ENCODE measurements at regions not wholly inside any gene's neighbourhood (a gene's known extent, or its start where the extent isn't known, plus 50 kb on each side); places are given as distances from the start of the nearest gene placed in this dataset.

DNA sequence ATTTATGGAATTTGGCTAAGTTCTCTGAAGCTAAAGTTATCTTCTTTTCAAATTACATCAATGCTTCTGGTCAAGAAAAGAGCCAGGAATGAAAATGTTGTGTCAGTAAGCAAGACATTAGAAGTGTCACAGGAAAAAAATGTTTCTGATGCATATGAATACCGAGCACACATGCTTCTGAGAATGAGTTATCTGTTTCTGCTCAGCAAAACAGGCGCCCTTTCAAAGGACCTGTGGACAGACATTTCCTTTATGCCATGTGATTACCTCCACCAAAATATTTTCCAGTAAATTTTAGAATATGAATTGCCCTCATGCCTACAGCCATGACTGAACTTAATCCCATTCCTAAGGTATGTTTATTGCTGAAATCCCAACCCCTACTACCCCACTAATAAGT is 55.4 kb upstream of the RNF180 start:
- DNase-seq (ENCODE audit: low read depth) = no peak
- H3K4me3 ChIP-seq (ENCODE audit: control insufficient read depth, low read depth, low read length) = no peak overlapping the region

DNA sequence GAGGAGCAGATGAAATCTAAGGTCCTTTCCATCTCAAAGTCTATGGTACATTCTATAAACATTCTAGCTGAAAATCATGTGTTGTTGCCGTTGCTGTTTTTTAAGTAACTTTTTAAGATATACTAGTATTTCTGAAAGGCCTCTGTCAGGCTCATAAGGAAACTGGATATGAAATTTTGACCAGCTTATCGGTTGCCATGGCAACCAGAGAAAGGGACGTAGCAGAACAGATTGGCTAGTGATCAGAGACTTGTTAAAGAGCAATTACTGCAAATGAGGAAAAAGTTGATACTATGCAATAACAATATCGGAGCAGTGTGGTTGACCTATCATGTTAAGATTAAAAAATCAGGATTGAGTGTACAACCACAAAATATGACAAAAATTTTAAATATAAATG is 57.0 kb upstream of the RNF180 start:
- TF ChIP-seq, protein P1, sequence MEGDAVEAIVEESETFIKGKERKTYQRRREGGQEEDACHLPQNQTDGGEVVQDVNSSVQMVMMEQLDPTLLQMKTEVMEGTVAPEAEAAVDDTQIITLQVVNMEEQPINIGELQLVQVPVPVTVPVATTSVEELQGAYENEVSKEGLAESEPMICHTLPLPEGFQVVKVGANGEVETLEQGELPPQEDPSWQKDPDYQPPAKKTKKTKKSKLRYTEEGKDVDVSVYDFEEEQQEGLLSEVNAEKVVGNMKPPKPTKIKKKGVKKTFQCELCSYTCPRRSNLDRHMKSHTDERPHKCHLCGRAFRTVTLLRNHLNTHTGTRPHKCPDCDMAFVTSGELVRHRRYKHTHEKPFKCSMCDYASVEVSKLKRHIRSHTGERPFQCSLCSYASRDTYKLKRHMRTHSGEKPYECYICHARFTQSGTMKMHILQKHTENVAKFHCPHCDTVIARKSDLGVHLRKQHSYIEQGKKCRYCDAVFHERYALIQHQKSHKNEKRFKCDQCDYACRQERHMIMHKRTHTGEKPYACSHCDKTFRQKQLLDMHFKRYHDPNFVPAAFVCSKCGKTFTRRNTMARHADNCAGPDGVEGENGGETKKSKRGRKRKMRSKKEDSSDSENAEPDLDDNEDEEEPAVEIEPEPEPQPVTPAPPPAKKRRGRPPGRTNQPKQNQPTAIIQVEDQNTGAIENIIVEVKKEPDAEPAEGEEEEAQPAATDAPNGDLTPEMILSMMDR (conservative IDR thresholded peaks at IDR 0.05; ENCODE audit: control insufficient read depth, insufficient read depth, low read depth, low read length) = no peak
- no peak for DNase-seq (ENCODE audit: low read depth)
- no peak overlapping the region for H3K4me3 ChIP-seq (ENCODE audit: control insufficient read depth, low read depth, low read length)

More for the DNA sequence above, 55.4 kb upstream of the RNF180 start:
- TF ChIP-seq, protein P1 (conservative IDR thresholded peaks at IDR 0.05; ENCODE audit: control insufficient read depth, insufficient read depth, low read depth, low read length) = no peak

DNA sequence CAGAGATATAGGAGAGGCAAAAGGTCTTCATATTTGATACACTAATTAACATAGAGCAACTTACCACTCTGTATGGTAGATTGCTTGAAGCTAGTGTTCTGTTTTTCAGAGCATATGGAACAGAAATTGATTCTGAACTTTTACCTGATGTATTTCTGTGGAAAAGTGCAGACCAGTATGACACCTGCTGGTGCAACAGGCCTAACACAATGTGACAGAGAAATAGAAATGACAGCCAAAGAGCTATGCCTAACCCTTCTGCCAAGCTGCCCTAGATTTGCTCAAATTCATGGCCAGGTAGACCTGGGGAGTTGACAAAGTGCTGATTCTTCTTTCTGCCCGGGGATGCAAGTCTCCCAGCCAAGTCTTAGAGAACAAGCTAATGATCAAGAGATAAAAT is 65.4 kb upstream of the RNF180 start:
- no peak for DNase-seq (ENCODE audit: low read depth)
- TF ChIP-seq, protein P1 (conservative IDR thresholded peaks at IDR 0.05; ENCODE audit: control insufficient read depth, insufficient read depth, low read depth, low read length) = no peak
- no peak overlapping the region for H3K4me3 ChIP-seq (ENCODE audit: control insufficient read depth, low read depth, low read length)

DNA sequence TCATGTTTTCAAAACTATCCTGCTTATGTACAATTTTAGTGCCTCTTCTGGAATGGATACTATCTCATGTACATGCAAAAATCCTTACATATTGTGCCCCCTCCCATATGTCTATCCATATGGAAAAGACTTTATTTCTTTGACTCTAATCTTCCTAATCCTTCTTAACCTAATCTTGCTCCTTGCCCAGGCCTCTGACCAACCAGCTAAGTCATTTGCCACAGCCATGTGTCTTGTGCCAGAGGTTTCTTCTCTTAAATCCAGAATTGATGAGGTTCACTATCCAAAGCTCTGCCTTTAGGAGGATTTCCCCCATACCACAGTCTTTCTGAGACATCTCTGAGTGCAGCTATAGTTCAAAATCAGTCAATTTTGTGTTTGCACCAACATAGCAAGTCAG is 68.9 kb upstream of the RNF180 start:
- H3K4me3 ChIP-seq (ENCODE audit: control insufficient read depth, low read depth, low read length) = no peak overlapping the region
- TF ChIP-seq, protein P1 (conservative IDR thresholded peaks at IDR 0.05; ENCODE audit: control insufficient read depth, insufficient read depth, low read depth, low read length) = no peak
- DNase-seq (ENCODE audit: low read depth) = no peak

DNA sequence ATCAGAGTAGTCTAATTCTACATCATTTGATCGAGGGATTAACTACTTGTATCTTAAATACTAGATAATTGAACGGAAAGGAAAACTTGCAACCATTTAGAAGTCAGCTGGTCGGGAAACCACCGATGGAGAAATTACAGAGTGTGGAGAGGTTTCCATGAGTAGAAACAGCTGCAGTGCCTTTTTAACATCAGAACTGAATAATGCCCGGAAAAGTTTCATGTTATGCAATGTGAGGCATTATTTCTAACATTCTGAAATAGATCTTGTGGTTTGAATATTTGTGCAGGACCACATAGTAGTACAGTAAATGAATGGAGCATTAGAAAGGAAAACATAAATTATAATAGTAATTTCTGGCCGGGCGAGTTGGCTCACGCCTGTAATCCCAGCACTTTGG is 88.1 kb upstream of the RNF180 start:
- DNase-seq (ENCODE audit: low read depth) = no peak
- H3K4me3 ChIP-seq (ENCODE audit: control insufficient read depth, low read depth, low read length) = no peak overlapping the region
- TF ChIP-seq, protein P1 (conservative IDR thresholded peaks at IDR 0.05; ENCODE audit: control insufficient read depth, insufficient read depth, low read depth, low read length) = no peak

DNA sequence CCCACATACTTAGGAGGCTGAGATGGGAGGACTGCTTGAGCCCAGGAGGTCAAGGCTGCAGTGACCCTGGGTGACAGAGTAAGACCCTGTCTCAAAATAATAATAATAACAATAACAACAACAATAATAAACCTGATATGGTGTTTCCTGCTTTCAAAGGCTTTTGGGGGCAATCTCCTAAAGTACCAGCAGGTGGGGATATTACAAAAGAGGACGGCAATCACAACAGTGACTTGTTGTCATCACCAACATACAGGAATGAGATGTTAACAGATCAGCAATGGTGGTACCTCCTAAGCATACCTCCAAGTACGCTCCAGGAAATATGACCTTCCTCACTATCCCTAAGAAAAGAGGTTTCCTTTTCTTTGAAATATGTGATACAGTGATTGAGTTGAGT is 91.1 kb upstream of the RNF180 start:
- TF ChIP-seq, protein P1 (conservative IDR thresholded peaks at IDR 0.05; ENCODE audit: control insufficient read depth, insufficient read depth, low read depth, low read length) = peak; percentile 81
- peak; percentile 44 for DNase-seq (ENCODE audit: low read depth)
- no peak overlapping the region for H3K4me3 ChIP-seq (ENCODE audit: control insufficient read depth, low read depth, low read length)

DNA sequence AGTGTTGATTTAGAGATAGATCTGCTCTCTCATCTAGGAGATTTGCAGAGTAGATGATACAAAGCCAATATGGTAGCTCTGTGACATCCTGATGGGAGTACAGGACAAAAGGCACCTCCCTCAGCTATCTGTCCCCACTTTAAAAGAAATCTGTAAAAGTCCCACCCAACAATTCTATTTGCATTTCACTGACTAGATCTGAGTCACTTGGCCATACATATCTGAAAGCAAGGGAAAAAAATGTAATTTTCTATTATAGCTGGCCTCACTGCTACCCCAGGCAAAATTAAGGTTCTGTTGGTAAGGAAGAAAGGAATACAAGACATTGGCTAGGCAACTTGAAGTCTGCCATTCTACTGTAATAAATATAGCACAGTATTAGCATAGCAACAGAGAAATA is 96.2 kb upstream of the RNF180 start:
- no peak overlapping the region for H3K4me3 ChIP-seq (ENCODE audit: control insufficient read depth, low read depth, low read length)
- TF ChIP-seq, protein P1 (conservative IDR thresholded peaks at IDR 0.05; ENCODE audit: control insufficient read depth, insufficient read depth, low read depth, low read length) = no peak

More for the DNA sequence above, 96.2 kb upstream of the RNF180 start:
- DNase-seq (ENCODE audit: low read depth) = no peak

Data from fibroblast of mammary gland (primary cell).